ENCODE measurements at regions not wholly inside any gene's neighbourhood (a gene's known extent, or its start where the extent isn't known, plus 50 kb on each side); places are given as distances from the start of the nearest gene placed in this dataset.

DNA sequence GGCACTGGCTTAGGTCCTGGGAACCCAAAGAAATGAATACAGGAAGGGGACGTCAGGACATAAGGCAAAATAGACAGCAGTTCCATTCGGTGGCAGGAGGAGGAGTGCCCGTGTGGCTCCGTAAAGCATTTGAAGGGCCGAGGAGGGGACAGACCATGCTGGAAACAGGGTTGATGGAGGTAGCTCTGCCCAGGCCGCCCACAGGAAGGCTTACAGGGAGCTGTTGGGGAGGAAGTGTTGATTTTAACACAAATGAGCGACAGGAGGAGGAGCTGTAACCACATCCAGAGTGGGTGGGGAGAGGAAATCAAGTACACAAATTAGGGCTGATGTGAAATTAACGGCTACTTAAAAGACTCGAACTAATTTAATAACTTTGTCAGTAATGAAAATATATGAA, 54.6 kb downstream of the RBFOX3 start:
- H3K27ac ChIP-seq (ENCODE audit: insufficient read length, low read depth, low read length), result no peak overlapping the region
- H3K27me3 ChIP-seq (ENCODE audit: insufficient read depth, low read length), result no peaks in the 10 kb centered on the region
- H3K79me2 ChIP-seq (ENCODE audit: insufficient read depth, low read length), result no peaks in the 10 kb centered on the region
- H2AFZ ChIP-seq (ENCODE audit: low read length), result no peak overlapping the region
- no peak overlapping the region for H2AK5ac ChIP-seq (ENCODE audit: insufficient read length, low read length)
- H3K4ac ChIP-seq (ENCODE audit: low read depth, low read length), result no peak overlapping the region
- no peak overlapping the region for H3K18ac ChIP-seq (ENCODE audit: insufficient read length, low read depth, low read length)
- H2BK20ac ChIP-seq (ENCODE audit: low read depth, low read length, poor library complexity, severe bottlenecking), result no peak overlapping the region
- H3K56ac ChIP-seq (ENCODE audit: insufficient read length, low read depth, low read length), result no peak overlapping the region
- H4K5ac ChIP-seq (ENCODE audit: insufficient read length, low read depth, low read length), result no peak overlapping the region
- no peak overlapping the region for H3K9ac ChIP-seq (ENCODE audit: extremely low read depth, insufficient read length, low read length)
- no peak overlapping the region for H3K4me2 ChIP-seq (ENCODE audit: insufficient read depth, insufficient read length, low read length)
- peaks cover 5 to 14% of the 10 kb centered on the region in 2 experiments; a peak in 4 of 5 replicates for H3K9me3 Mint-ChIP-seq
- peaks cover 14% of the 10 kb centered on the region for H3K27me3 Mint-ChIP-seq (ENCODE audit: low read depth)
- TF ChIP-seq, protein P1, sequence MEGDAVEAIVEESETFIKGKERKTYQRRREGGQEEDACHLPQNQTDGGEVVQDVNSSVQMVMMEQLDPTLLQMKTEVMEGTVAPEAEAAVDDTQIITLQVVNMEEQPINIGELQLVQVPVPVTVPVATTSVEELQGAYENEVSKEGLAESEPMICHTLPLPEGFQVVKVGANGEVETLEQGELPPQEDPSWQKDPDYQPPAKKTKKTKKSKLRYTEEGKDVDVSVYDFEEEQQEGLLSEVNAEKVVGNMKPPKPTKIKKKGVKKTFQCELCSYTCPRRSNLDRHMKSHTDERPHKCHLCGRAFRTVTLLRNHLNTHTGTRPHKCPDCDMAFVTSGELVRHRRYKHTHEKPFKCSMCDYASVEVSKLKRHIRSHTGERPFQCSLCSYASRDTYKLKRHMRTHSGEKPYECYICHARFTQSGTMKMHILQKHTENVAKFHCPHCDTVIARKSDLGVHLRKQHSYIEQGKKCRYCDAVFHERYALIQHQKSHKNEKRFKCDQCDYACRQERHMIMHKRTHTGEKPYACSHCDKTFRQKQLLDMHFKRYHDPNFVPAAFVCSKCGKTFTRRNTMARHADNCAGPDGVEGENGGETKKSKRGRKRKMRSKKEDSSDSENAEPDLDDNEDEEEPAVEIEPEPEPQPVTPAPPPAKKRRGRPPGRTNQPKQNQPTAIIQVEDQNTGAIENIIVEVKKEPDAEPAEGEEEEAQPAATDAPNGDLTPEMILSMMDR (conservative IDR thresholded peaks at IDR 0.05), result no peak
- peaks cover 5 to 6% of the 10 kb centered on the region in 2 experiments for H3K4me1 Mint-ChIP-seq
- H3K4me1 ChIP-seq (ENCODE audit: insufficient read depth, low read length), result no peaks in the 10 kb centered on the region
- no peak overlapping the region for H4K91ac ChIP-seq (ENCODE audit: insufficient read length, low read depth, low read length)
- H2BK5ac ChIP-seq (ENCODE audit: insufficient read length, low read length), result no peak overlapping the region
- H3K27ac Mint-ChIP-seq, result no peak overlapping the region
- no peak overlapping the region for H2BK12ac ChIP-seq (ENCODE audit: insufficient read length, low read depth, low read length)
- DNase-seq, result no peak
- H2BK15ac ChIP-seq (ENCODE audit: low read depth, low read length), result no peak overlapping the region
- no peak overlapping the region for H2BK120ac ChIP-seq (ENCODE audit: low read depth, low read length, poor library complexity, severe bottlenecking)
- no peaks in the 10 kb centered on the region for H3K79me1 ChIP-seq (ENCODE audit: insufficient read depth, low read depth, low read length, poor library complexity, severe bottlenecking)
- no peaks in the 10 kb centered on the region for H3K9me3 ChIP-seq (ENCODE audit: control insufficient read depth, low read depth, low read length)
- no peak overlapping the region for H3K4me3 Mint-ChIP-seq
- H3K23ac ChIP-seq (ENCODE audit: insufficient read length, low read depth, low read length), result no peak overlapping the region
- WGBS (ENCODE audit: extremely low coverage, insufficient read length, low lambda C conversion rate), result no CpG with 5 or more reads among the region's 9 CpGs
- H3K14ac ChIP-seq (ENCODE audit: insufficient read depth, low read length), result no peak overlapping the region
- H4K20me1 ChIP-seq (ENCODE audit: control insufficient read depth, insufficient read depth, insufficient read length), result no peaks in the 10 kb centered on the region
- H3T11ph ChIP-seq (ENCODE audit: low read length), result no peak overlapping the region
- H4K8ac ChIP-seq (replicated peaks; ENCODE audit: insufficient read length, low read depth, low read length), result no peak overlapping the region
- peaks cover 0 to 5% (median 4%) of the 10 kb centered on the region in 3 experiments; a peak in 4 of 7 replicates for H3K36me3 Mint-ChIP-seq (ENCODE audit: insufficient read depth in 1 of 3, low read depth in 3 of 3)
- H3K23me2 ChIP-seq (ENCODE audit: insufficient read length, low read depth, low read length, poor library complexity, severe bottlenecking), result no peaks in the 10 kb centered on the region

Data from H9 (cell line).